DMS114 treated with DMSO at 0.1 percent for 48 hours (cell line): ENCODE measurements at regions not wholly inside any gene's neighbourhood (a gene's known extent, or its start where the extent isn't known, plus 50 kb on each side); places are given as distances from the start of the nearest gene placed in this dataset.

Experiments used
- DNase-seq: peaks from one replicate; lab custom pipeline; 2025; ENCODE audit not compliant: unreplicated experiment; lab: John Stamatoyannopoulos, UW

- no peak for DNase-seq
Observed at GRCh38 chr2:64363848-64364247, 90.1 kb upstream of the LGALSL start.

DNA sequence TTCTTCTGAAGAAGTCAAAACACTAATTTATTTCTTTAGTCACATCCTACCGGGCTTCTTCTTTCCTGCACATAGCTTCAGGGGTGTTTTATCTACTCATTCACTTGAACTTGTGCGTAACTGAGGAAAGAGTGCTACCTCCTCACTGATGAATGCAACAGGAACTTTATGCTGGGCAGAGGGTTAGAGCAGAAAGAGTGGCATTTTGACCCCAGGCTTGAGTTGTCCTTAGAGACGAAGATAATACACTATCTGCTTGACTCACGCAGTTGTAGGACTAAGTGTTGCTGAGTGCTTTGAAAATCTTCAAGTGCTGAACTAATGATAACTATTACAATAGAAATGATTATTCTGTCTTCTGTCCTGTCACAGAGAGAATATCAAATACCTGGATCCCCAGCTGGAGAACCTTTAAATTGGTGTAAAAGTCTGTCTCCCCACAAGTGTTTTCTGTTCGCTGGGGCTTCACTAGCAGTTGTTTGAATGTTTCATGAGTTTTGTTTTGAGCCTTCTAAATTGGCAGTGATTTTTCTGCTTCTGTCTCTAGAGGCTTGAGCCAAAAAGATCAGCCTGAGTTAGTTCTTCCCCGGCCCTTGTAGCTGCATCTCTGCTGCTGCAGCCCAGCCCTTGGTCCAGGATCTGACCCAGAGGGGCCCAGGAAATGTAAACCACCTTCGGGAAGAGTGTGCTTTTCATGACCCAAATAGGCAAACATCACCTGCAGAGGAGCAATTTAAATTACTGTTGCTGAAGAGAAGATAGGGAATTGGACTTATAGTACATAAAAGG, 86.3 kb upstream of the LGALSL start:
- DNase-seq: no peak

DNA sequence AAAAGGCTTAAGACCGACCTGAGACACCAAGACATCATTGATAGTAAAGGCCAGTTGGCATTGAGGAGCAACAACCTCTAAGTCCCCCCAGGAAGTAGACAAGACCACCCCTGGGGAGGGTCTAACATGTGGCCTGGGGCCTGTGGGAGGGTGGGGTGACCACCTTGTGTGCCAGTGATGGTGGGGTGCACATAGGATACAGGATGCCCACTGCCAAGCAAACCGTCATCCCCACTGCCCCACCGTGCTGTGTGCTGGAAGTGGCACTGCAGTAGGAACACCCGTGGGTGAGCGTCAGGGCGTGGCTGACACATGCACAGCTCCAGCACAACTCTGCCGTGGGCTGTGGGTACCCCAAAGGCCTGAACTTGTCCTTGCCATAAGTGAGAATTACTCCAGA, 84.3 kb upstream of the LGALSL start:
- no peak for DNase-seq

DNA sequence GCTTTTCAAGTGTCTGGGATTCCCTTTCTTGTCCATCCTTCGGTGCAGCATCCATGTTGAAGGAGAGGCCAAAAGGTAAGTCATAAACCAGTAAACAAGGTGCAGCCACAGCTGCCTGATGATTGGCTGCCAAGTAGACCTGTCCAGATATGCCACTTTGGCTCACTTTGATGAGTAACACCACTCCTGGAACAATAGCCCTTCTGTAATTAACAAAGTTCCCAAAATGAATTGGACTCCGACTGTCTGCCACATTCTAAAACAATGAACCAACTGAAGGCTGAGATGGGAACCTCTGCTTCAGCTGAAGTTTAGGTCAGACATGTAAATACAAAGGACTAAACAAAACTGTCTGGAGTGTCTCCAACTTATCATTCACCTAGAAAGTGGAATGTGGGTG, 82.2 kb upstream of the LGALSL start:
- no peak for DNase-seq

DNA sequence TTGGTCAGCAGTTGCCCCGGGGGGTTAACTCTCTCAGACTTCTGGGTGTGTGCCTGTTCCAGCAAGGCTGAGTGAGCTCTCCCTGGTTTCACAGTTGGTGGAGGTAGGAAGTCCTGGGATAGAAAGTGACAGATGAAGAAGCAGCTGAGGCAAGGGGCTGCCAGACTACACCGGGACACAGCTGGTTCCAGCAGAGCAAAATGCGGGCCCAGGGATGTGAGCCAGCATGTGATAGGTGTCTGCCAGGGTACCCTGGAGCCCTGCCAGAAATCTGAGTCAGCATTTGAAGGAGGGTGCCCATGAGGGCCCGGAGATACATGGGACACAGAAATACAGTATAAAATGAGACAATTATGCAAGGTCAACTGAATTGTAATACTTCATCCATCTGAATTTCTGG, 79.3 kb upstream of the LGALSL start:
- no peak for DNase-seq

GRCh38 chr2:64376926-64377325, 77.0 kb upstream of the LGALSL start:
- DNase-seq: no peak

DNA sequence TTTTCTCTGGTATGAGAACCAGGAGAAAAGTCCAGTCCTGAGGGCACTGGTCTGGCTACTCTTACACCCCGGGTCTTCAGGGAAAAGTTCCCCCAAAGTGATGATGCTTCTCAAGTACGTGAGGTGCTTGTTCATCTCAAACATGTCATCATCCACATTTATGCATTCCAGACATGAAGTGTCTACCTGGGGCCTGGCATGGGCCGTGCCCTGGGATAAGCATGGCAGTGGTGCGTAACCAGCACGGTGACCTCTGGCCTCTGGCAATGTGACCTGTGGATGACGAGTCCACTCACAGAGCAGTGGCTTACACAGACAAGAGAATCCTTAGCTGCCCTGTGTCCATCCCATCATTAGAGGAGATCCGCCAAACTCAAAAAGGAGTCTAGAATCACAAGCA, 74.8 kb upstream of the LGALSL start:
- DNase-seq: no peak

- no peak for DNase-seq
Observed at GRCh38 chr2:64380853-64381527, 73.0 kb upstream of the LGALSL start.

DNA sequence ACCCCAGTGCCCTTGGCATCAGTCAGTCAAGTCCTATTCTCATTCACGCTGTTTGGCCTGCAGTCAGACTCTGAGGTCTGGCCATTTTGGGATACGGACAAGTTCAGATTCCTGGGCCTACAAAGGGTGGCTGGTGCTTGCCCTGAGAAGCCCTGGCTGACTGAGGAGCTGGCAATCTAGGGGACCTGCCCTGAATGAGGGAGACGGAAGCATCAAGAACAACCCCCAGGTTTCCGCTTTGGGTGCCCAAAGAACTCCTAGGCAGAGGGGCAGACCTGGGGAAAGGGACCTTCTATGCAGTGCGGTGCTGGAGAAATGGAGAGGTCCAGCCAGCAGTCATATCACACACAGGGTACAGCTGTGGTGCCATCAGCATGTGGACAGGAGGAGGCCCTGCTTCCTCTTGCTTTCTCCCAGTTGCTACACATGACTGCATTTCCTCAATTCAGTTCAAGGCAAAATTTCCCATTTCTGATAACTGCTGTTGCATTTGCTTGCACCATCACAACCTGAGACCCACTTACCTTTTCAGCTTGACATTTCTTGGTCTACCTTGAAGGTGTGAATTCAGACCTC, 70.9 kb upstream of the LGALSL start:
- no peak for DNase-seq

- DNase-seq: no peak
Observed at GRCh38 chr2:64383881-64384280, 70.1 kb upstream of the LGALSL start.

- no peak for DNase-seq
Observed at GRCh38 chr2:64386676-64387075, 67.3 kb upstream of the LGALSL start.

- no peak for DNase-seq
Observed at GRCh38 chr2:64390586-64390985, 63.4 kb upstream of the LGALSL start.

DNA sequence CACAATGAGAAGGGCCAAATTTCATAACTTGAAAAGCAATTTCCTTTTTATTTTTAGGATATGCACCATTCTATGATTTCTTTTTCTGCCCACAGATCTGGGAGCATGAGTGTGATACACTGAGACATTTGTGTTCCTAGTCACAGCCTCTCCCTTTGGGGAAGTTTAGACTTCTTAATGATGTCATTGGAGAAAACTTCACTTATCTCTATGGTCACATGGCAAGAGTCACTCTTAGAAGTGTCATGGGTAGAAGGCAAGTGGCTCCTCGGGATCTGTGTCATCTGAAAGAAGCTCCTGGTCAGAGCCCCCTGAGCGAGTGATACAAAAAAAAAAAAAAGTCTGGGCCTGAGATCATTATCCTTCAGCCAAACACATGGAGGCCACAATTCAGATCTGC, 62.5 kb upstream of the LGALSL start:
- DNase-seq: no peak

DNA sequence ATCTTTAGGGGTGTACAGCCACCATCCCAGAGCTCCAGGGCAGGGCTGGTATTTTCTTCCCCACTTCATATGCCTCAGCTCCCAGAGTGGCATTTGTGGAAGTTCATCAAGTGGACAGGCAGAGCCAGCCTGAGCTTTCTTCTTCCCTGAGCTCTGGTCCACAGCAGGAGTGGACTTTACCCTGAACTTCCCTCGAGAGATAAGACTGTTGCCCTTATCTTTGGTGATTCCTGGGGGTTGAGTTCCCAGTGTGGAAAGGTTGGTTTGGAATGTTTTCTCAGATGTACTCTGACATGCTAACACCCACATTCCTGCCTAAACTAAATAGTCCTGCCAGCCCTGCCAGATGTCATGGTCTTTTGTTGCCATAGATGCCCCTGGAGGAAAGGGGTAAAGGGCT, 62.0 kb upstream of the LGALSL start:
- DNase-seq: no peak

DNA sequence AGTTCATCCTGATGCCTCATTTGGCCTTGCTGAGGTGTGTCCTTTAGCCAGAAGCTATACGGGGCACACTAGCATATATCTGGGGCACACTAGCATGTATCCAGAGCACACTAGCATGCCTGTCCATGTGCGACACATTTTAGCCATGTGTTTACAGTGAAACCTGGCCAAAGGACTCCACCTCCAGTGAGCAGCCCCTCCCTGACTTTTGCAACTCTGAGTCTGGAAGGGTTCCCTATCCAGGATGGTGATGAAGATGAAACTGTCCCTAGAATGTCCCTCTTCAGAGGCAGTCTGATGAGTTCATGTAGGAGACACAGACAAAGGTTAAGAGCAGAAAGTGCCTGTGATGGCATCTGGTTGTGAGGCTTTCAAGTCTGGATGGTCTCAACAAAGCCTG, 61.4 kb upstream of the LGALSL start:
- no peak for DNase-seq

GRCh38 chr2:64393383-64394010, 60.5 kb upstream of the LGALSL start:
- no peak for DNase-seq

DNA sequence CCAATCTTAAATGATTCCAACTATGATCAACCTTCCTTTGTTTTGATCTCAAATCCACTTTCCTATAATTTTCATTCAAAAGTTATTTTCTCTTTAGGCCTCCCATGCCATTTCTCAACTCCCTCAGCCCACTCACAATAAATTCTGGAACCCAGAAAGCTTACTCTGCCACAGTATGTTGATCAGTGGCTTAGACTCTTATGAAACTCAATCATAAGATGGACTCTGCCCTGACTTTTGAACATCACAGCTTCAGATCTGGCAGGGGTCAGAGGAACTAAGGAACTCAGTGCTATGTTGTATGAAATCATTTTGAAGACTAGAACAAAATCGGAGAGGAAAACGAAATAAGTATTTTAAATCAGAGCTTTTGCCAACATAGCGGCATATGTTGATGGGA, 59.8 kb upstream of the LGALSL start:
- DNase-seq: no peak

DNA sequence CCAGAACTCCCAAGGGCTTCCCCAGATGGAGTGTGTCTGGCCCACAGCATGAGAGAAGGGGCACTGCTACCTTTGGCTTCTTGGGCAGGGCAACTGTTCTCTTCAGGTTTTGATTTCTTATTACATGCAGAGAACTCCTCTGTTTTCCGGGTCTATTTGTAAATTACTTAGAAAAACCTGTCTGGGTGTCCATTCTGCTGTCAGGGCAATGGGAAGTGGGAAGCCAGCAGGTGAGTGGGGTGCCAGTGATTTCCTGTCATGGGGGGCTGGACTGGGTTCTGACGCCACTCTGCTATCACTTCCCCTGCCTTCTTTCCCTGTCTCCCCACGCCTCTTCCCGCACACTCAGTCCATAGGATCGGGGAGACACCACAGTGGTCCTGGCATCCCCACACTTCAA, 58.0 kb upstream of the LGALSL start:
- no peak for DNase-seq

GRCh38 chr2:64396551-64396950, 57.4 kb upstream of the LGALSL start:
- no peak for DNase-seq

GRCh38 chr2:64398516-64399129, 55.3 kb upstream of the LGALSL start:
- DNase-seq: no peak

DNA sequence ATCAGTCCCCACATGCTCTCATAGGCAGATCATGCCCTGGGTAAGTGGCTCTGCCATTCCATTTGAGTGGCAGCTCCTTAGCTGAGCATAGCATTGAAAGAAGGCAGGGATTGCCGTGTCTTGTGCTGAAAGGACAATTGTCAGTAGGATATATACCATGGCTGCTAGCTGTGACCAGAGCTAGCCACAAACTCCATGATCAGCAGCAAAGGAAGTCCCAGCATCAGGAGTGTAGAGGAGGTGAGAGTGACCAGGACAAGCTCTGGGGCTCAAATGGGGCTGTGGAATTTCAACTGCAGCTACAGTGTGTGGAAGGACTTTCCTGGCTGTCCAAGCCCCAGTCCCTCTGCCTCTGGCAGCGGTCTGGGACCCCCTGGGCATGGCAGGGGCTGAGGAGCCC, 54.4 kb upstream of the LGALSL start:
- DNase-seq: no peak
